ENCODE measurements at regions not wholly inside any gene's neighbourhood (a gene's known extent, or its start where the extent isn't known, plus 50 kb on each side); places are given as distances from the start of the nearest gene placed in this dataset.

DNA sequence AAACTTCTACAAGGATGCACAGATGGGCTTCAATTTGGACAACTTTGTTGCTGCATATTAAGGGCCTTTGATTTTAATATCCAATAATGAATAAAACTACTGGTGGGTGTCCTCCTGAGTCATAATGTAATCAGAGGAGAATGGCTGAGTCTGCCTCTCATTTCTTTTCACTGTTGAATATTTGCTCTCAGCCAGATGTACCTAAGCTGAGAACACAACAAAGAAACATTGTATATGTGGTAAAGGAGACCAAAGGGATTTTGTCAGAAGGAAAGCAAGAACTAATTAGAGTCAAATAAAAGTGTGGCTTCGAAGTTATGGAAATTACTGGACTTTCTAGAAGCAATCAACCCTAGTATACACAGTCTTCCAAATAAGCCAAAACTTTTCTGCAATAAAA is 131.0 kb upstream of the BET1 start:
- TF ChIP-seq ZFP37 (tag by site-specific recombination; IDR thresholded peaks at IDR 0.05) (no peak), SCRT2 (tag by site-specific recombination; IDR thresholded peaks at IDR 0.05) (no peak)
- TF ChIP-seq, protein P1, sequence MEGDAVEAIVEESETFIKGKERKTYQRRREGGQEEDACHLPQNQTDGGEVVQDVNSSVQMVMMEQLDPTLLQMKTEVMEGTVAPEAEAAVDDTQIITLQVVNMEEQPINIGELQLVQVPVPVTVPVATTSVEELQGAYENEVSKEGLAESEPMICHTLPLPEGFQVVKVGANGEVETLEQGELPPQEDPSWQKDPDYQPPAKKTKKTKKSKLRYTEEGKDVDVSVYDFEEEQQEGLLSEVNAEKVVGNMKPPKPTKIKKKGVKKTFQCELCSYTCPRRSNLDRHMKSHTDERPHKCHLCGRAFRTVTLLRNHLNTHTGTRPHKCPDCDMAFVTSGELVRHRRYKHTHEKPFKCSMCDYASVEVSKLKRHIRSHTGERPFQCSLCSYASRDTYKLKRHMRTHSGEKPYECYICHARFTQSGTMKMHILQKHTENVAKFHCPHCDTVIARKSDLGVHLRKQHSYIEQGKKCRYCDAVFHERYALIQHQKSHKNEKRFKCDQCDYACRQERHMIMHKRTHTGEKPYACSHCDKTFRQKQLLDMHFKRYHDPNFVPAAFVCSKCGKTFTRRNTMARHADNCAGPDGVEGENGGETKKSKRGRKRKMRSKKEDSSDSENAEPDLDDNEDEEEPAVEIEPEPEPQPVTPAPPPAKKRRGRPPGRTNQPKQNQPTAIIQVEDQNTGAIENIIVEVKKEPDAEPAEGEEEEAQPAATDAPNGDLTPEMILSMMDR (tag by site-specific recombination; IDR thresholded peaks at IDR 0.05): no peak
- TF ChIP-seq, protein P2, sequence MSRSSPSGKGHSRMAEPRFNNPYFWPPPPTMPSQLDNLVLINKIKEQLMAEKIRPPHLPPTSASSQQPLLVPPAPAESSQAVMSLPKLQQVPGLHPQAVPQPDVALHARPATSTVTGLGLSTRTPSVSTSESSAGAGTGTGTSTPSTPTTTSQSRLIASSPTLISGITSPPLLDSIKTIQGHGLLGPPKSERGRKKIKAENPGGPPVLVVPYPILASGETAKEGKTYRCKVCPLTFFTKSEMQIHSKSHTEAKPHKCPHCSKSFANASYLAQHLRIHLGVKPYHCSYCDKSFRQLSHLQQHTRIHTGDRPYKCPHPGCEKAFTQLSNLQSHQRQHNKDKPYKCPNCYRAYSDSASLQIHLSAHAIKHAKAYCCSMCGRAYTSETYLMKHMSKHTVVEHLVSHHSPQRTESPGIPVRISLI (tag by site-specific recombination; IDR thresholded peaks at IDR 0.05): no peak
- TF ChIP-seq, protein P3, sequence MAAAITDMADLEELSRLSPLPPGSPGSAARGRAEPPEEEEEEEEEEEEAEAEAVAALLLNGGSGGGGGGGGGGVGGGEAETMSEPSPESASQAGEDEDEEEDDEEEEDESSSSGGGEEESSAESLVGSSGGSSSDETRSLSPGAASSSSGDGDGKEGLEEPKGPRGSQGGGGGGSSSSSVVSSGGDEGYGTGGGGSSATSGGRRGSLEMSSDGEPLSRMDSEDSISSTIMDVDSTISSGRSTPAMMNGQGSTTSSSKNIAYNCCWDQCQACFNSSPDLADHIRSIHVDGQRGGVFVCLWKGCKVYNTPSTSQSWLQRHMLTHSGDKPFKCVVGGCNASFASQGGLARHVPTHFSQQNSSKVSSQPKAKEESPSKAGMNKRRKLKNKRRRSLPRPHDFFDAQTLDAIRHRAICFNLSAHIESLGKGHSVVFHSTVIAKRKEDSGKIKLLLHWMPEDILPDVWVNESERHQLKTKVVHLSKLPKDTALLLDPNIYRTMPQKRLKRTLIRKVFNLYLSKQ (tag by site-specific recombination; IDR thresholded peaks at IDR 0.05; ENCODE audit: borderline replicate concordance): no peak
